ENCODE measurements at regions not wholly inside any gene's neighbourhood (a gene's known extent, or its start where the extent isn't known, plus 50 kb on each side); places are given as distances from the start of the nearest gene placed in this dataset.

DNA sequence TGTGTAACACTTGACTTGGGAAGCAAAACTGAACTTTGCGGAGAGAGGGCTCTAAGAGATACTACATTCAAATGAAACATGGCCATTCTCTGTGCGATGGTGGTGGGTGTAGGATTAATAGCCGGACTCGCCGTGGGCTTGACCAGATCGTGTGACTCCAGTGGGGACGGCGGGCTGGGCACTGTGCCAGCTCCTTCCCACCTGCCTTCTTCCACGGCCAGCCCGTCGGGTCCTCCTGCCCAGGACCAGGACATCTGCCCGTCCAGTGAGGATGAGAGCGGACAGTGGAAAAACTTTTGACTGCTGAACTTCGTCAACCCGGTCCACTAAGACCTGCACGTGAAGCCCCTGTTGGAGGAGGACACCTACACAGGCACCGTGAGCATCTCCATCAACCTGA, 137.4 kb downstream of the OR4C45 start:
- TF ChIP-seq, protein P1, sequence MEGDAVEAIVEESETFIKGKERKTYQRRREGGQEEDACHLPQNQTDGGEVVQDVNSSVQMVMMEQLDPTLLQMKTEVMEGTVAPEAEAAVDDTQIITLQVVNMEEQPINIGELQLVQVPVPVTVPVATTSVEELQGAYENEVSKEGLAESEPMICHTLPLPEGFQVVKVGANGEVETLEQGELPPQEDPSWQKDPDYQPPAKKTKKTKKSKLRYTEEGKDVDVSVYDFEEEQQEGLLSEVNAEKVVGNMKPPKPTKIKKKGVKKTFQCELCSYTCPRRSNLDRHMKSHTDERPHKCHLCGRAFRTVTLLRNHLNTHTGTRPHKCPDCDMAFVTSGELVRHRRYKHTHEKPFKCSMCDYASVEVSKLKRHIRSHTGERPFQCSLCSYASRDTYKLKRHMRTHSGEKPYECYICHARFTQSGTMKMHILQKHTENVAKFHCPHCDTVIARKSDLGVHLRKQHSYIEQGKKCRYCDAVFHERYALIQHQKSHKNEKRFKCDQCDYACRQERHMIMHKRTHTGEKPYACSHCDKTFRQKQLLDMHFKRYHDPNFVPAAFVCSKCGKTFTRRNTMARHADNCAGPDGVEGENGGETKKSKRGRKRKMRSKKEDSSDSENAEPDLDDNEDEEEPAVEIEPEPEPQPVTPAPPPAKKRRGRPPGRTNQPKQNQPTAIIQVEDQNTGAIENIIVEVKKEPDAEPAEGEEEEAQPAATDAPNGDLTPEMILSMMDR (IDR thresholded peaks at IDR 0.05 in 2 of 3, conservative IDR thresholded peaks at IDR 0.05 in 1 of 3; ENCODE audit: insufficient read depth in 2 of 3, low read depth in 1 of 3, low read length in 3 of 3): no peak
- TF ChIP-seq ARNT (IDR thresholded peaks at IDR 0.05) (no peak), TCF7 (IDR thresholded peaks at IDR 0.05; ENCODE audit: borderline replicate concordance) (no peak), POLR2A (conservative IDR thresholded peaks at IDR 0.05) (no peak), SMAD3 (CRISPR knock-in tag; conservative IDR thresholded peaks at IDR 0.05) (no peak), RFX5 (IDR thresholded peaks at IDR 0.05; ENCODE audit: low read depth, low read length) (no peak), MED1 (CRISPR knock-in tag; IDR thresholded peaks at IDR 0.05; ENCODE audit: borderline replicate concordance) (no peak)
- TF ChIP-seq, protein P2, sequence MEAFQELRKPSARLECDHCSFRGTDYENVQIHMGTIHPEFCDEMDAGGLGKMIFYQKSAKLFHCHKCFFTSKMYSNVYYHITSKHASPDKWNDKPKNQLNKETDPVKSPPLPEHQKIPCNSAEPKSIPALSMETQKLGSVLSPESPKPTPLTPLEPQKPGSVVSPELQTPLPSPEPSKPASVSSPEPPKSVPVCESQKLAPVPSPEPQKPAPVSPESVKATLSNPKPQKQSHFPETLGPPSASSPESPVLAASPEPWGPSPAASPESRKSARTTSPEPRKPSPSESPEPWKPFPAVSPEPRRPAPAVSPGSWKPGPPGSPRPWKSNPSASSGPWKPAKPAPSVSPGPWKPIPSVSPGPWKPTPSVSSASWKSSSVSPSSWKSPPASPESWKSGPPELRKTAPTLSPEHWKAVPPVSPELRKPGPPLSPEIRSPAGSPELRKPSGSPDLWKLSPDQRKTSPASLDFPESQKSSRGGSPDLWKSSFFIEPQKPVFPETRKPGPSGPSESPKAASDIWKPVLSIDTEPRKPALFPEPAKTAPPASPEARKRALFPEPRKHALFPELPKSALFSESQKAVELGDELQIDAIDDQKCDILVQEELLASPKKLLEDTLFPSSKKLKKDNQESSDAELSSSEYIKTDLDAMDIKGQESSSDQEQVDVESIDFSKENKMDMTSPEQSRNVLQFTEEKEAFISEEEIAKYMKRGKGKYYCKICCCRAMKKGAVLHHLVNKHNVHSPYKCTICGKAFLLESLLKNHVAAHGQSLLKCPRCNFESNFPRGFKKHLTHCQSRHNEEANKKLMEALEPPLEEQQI (IDR thresholded peaks at IDR 0.05): no peak
- TF ChIP-seq, protein P3, sequence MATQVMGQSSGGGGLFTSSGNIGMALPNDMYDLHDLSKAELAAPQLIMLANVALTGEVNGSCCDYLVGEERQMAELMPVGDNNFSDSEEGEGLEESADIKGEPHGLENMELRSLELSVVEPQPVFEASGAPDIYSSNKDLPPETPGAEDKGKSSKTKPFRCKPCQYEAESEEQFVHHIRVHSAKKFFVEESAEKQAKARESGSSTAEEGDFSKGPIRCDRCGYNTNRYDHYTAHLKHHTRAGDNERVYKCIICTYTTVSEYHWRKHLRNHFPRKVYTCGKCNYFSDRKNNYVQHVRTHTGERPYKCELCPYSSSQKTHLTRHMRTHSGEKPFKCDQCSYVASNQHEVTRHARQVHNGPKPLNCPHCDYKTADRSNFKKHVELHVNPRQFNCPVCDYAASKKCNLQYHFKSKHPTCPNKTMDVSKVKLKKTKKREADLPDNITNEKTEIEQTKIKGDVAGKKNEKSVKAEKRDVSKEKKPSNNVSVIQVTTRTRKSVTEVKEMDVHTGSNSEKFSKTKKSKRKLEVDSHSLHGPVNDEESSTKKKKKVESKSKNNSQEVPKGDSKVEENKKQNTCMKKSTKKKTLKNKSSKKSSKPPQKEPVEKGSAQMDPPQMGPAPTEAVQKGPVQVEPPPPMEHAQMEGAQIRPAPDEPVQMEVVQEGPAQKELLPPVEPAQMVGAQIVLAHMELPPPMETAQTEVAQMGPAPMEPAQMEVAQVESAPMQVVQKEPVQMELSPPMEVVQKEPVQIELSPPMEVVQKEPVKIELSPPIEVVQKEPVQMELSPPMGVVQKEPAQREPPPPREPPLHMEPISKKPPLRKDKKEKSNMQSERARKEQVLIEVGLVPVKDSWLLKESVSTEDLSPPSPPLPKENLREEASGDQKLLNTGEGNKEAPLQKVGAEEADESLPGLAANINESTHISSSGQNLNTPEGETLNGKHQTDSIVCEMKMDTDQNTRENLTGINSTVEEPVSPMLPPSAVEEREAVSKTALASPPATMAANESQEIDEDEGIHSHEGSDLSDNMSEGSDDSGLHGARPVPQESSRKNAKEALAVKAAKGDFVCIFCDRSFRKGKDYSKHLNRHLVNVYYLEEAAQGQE (IDR thresholded peaks at IDR 0.05; ENCODE audit: borderline replicate concordance): no peak
- TF ChIP-seq, protein P3 (CRISPR knock-in tag; IDR thresholded peaks at IDR 0.05; ENCODE audit: low read depth): no peak
- TF ChIP-seq, protein P4, sequence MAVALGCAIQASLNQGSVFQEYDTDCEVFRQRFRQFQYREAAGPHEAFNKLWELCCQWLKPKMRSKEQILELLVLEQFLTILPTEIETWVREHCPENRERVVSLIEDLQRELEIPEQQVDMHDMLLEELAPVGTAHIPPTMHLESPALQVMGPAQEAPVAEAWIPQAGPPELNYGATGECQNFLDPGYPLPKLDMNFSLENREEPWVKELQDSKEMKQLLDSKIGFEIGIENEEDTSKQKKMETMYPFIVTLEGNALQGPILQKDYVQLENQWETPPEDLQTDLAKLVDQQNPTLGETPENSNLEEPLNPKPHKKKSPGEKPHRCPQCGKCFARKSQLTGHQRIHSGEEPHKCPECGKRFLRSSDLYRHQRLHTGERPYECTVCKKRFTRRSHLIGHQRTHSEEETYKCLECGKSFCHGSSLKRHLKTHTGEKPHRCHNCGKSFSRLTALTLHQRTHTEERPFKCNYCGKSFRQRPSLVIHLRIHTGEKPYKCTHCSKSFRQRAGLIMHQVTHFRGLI (CRISPR knock-in tag; IDR thresholded peaks at IDR 0.05): no peak
- TF ChIP-seq, protein P5, sequence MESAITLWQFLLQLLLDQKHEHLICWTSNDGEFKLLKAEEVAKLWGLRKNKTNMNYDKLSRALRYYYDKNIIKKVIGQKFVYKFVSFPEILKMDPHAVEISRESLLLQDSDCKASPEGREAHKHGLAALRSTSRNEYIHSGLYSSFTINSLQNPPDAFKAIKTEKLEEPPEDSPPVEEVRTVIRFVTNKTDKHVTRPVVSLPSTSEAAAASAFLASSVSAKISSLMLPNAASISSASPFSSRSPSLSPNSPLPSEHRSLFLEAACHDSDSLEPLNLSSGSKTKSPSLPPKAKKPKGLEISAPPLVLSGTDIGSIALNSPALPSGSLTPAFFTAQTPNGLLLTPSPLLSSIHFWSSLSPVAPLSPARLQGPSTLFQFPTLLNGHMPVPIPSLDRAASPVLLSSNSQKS (CRISPR knock-in tag; IDR thresholded peaks at IDR 0.05): no peak
- TF ChIP-seq, protein P6, sequence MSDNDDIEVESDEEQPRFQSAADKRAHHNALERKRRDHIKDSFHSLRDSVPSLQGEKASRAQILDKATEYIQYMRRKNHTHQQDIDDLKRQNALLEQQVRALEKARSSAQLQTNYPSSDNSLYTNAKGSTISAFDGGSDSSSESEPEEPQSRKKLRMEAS (CRISPR knock-in tag; IDR thresholded peaks at IDR 0.05): no peak
